Stimulated activated CD8-positive, alpha-beta memory T cell treated with anti-CD3 and anti-CD28 coated beads, Interleukin-2, amount 100 ng/mL, for 48 hours (primary cell): ENCODE measurements at regions not wholly inside any gene's neighbourhood (a gene's known extent, or its start where the extent isn't known, plus 50 kb on each side); places are given as distances from the start of the nearest gene placed in this dataset.

Experiments used
- DNase-seq, 2 donors: peaks; one replicate each; pipeline ENCODE4 v3.0.0-alpha.2; 2020; ENCODE audit warnings: low read depth in 2 of 2

DNA sequence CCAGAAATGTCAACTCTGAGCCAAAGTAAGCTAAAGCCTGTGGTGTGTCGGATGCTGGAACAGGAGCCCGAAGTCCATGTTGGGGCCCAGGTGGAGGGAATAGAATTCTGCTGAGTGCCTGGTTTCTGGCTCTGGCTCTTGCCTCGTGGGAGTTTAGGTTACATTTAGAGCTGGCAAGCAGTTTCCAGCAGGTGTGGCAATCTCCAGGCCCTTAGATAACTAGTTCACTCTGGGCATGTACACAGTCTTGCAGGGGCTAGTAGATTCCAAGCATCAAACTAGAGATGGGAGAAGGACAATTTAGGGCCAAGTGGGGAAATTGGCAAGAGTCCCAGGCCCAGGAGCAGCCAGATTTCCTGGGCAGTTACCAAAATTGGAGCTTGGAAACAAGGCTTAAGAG, 56.3 kb upstream of the STOX2 start:
- no peak for DNase-seq

DNA sequence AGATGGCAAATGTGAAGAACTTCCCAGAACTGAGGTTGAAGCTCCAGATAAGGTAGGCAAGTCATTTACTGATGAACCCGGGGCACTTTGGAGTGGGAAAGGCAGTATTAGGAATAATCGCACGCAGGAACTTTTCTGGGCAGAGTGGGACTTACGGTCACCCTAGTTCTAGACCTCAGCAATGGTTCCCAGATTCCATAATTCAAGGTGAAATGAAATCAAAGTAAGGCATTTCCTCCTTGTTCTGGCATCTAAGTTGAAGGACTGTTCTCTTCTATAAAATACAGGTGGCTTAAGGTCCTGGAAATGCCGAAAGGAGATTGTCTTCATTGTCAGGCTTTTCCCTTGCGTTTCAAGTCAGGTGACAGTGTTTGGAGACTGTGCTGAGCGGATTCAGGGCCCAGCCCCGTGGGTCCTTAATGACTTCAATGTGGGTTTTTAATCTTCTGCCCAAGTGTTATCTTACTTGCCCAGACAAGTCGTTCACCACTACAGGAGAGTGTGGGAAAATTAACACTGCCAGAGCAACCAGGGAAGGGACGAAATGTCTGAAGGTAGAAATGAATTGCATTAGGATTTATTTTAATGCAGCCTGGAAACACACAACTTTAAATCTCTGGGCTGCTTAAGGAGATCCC, 52.1 kb upstream of the STOX2 start:
- no peak for DNase-seq

DNA sequence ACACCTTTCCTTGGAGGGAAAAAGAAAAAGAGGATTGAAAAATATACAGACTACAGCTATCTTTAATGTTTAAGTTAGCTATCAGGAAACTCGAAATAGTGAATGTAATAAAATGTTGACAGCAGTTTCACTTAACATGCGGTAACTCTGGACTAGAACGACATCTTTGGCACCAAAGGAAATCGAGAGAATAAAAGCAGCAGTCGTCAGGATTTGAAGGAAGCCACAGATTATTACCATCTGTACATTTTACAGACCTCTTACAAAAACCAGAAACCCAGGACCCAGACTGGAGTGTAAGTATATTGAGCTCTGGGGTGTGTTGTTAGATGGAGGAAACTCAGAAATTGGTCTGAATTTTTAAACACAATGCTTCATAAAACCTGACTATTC, 51.6 kb upstream of the STOX2 start:
- no peak for DNase-seq
